ENCODE measurements at regions not wholly inside any gene's neighbourhood (a gene's known extent, or its start where the extent isn't known, plus 50 kb on each side); places are given as distances from the start of the nearest gene placed in this dataset.
"Not testable (repeated sequence)": the region's sequence is repeated elsewhere in the genome, so short reads cannot be mapped to it uniquely, and the experiment has no call there.

GRCh38 chr10:11691319-11691755 is 50.8 kb upstream of the ECHDC3 start:
- DNase-seq, result no peak

DNA sequence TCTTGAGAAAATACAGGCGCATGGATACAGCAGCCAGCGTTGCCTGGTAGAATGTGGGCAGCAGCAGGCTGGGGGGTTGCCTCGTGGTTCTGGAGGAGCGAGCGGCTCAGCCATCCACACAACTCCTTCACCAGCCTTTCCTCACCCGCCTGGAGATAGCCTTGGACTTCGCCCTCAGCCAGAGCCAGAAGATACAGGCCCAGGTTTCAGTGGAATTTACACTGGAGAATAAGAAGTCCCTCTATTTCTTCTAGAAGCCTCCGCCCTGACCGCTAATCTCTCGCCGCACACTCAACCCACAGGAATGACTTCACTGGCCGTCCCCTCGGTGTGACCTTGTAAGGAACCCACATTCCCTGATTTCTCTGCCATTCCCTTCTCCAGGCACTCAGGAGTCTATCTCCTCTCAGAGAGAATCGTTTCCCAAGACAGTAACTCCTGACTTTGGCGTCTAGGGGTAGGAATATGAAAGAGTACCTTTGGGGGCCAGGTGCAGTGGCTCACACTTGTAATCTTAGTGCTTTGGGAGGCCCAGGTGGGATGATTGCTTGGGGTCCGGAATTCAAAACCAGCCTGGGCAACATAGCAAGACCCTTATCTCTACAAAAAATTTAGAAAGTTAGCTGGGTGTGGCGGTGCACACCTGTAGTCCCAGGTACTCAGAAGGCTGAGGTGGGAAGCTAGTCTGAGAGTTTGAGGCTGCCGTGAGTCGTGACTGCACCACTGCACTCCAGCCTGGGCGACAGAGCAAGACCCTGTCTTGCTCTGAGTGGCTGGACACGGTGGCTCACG is 52.0 kb upstream of the ECHDC3 start:
- DNase-seq, result no peak

DNA sequence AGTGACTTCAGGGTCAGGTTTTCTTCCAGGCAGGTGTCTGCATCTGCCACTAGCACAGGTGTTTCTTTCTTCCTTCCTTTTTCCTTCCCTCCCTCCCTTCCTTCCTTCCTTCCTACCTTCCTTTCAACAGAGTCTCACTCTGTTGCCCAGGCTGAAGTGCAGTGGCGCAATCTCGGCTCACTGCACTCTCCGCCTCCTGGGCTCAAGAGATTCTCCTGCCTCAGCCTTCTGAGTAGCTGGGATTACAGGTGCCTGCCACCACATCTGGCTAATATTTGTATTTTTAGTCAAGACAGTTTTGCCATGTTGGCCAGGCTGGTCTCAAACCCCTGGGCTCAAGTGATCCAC is 53.8 kb upstream of the ECHDC3 start:
- not testable (repeated sequence) for DNase-seq

DNA sequence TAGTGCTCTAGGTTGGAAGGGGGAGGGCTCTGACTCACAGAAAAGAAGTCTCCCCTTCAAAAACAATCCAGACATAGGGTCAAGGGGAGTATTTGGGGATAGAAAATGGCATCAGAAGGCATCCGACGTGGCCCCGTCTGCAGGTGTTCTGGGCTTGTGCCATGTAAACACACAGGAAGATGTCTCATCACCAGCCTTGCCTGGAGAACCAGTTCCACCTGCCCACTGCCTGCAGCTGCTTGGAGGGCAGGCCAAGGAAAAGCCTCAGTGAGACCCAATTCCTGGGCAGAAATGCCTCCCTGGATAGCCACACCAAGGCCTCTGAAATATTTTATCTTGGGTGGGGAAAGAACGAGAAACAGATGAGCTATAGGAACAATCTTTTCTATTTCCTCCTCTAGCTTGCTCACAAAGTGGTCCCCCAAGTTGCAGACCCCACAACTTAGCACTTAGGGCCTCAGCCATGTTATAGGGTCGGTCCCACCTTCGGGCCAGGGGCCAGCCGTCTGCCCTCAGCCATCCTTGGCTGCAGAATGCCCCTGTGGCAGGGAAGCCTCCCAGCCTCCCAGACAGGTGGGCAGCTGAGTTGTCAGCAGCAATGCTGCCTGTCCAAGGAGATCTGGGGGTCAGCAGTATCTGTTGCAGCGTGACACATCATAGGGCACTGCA is 54.3 kb upstream of the ECHDC3 start:
- no peak for DNase-seq

DNA sequence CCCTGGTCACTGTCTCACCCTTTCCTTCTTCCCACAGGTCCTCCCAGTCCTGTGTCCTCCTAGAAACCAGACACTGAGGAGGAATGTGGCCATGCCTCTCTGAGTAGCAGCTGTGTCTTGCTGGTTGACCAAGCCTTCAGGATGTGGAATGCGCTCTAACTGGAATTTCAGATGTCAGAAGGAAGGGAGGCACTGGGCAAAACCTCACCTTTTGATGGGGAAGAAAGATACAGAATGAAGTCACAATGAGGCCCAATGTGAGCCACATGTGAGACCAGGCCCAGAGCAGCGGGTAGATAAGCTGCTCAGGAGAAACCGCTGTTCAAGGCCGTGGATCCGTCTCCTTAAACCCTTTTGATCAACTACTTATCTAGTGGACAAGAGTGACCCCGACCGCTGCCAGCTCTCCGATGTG is 54.8 kb upstream of the ECHDC3 start:
- DNase-seq, result no peak

GRCh38 chr10:11685787-11686218 is 56.4 kb upstream of the ECHDC3 start:
- peak; percentile 48 for DNase-seq

DNA sequence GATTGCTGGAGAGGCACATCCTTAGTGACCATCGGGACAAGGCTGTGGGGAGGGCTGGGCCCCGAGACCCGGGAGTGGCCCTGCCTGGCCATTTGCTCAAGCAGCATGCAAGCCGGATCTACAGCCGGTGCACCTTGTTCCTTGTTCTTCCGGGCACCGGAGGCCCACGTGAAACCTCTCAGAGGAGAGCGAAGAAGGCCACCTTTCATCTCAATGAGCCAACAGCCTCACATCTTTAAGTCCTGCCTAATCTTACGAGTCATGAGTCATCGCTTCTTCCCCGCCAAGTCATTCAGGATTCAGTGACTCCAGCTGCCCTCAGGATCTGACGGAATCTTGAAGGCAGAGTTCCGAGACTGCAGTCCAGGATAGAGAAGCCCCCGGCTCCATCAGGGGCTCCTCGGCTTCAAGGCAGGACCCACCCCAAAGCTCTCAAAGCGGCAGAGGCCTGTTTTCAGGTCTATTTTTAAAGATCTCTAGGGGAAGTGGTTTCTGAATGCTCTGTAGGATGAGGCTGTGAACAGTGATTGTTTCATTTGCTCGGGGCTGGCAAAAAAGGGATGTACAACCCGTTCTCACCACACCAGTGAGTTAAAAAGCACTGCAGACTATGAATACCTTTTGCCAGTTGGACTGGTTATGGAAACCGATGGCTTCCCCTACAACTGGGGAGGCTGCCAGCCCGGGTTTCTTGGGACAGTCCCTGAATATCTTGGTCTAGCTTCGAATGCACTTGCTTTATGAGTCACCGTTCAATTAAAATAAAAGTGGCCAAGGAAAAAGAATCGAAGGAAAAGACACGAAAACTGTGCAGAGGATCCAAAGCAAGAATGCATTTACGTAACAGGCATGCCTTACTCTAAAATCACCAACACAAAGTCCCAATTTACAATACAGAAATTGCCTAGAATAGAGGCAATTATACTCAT is 57.2 kb upstream of the ECHDC3 start:
- DNase-seq, result peak; percentile 43

- not testable (repeated sequence) for DNase-seq
Measured at GRCh38 chr10:11684341-11684716, 57.9 kb upstream of the ECHDC3 start.

GRCh38 chr10:11683529-11684320 is 58.5 kb upstream of the ECHDC3 start:
- no peak for DNase-seq

DNA sequence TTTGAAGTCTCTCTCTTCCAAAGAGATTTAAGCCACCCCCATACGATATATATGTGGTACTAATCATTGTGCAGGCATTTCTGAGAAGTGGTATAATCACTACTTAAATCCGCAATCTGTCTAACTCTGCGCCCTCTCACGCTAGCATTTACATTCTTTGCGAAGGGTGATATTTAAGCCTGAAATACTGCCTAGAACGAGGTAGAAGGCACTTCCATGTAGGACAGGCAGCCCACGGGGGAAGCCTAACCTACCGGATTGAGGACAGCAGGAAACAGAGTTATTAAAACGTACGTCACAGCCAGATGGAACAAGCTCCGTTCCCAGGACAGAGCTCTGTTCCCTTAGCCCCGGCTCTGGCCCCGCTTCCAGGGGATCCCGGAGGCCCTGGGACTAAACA is 59.3 kb upstream of the ECHDC3 start:
- no peak for DNase-seq

- DNase-seq, result no peak
Measured at GRCh38 chr10:11682267-11682683, 59.9 kb upstream of the ECHDC3 start.

GRCh38 chr10:11680496-11680895 is 61.7 kb upstream of the ECHDC3 start:
- no peak for DNase-seq

GRCh38 chr10:11679946-11680345 is 62.2 kb upstream of the ECHDC3 start:
- DNase-seq, result no peak

GRCh38 chr10:11678074-11678793 is 63.9 kb upstream of the ECHDC3 start:
- DNase-seq, result no peak

DNA sequence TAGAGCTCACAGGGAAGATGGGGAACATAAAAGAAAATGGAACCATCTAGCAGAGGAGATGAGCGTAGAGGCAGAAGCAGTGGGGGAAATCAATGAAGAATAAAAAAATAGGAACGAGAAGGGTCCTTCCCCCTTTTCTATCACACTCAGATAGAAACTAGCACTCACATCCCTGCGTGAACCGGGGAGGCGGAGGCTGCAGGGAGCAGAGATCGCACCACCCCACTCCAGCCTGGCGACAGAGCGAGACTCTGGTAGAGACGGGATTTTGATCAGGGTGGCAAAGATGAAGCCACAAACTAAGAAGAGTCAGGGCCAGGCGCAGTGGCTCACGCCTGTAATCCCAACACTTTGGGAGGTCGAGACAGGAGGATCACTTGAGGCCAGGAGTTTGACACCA is 64.7 kb upstream of the ECHDC3 start:
- DNase-seq, result no peak

GRCh38 chr10:11673346-11674280 is 62.2 kb upstream of the USP6NL start:
- no peak for DNase-seq

DNA sequence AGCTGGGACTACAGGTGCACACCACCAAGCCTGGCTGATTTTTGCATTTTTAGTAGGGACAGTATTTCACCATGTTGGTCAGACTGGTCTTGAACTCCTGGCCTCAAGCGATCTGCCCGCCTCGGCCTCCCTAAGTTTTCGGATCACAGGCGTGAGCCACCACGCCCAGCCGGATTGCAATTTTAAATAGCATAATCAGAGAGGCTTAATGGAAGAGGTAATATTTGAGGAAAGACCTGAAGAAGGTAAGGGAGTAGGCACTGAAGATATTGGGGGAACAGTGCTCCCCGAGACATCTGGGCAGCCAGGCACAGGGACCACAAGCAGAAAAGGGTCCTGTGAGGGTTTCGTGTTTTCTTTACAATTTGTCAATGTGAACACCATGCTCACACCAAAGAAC is 61.4 kb upstream of the USP6NL start:
- no peak for DNase-seq

GRCh38 chr10:11670381-11670780 is 58.9 kb upstream of the USP6NL start:
- DNase-seq, result no peak

DNA sequence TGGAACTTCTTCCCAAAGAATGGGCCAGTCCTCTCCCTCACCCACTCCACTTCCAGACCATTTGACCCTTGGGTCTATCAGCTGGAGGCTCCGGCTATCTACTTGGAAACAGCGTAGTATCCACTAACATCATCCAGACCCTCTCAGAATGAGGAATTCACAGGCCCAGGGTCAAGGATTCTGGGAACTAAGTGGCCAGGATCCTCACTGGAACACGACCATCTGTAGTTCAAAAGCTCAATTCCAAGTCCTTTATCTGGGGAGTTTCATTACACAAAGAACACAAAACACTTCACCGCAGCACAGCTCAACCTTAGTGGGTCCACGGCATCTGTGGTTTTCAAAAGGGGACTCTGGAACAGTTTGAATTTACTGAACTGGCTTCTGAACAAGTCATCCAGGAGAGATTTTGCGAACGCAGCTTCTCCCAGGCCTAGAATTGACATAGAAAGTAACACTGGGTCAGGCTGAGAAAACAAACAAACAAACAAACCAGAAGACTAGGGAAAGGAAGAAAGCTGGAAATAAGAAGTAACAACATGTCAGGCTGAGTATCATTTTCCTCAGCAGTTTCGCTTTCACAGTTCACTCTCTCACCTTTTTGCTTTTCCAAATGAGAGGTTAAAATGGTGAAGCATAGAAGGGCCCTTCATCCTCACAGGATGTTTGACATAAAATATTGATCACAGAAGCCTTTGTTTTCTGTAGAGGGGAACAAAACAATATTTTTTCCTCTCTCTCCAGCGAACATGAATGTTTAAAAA is 57.6 kb upstream of the USP6NL start:
- no peak for DNase-seq

DNA sequence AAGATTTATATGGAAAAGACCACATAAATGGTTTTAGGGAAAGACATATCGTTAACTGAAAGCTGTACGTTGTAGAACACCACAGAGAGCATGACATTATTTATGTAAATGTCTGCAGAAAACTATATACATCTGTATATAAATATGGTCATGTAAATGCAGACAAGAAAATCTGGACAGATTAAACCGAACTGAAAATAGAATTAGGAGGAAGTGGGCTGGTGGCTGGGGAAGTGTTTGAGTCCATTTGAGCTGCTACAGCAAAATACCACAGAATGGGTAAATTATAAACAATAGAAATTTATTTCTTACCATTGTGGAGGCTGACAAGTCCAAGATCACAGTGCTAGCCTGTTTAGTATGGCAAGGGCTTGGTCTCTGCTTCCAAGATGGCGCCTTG is 56.3 kb upstream of the USP6NL start:
- no peak for DNase-seq
